ENCODE measurements at regions not wholly inside any gene's neighbourhood (a gene's known extent, or its start where the extent isn't known, plus 50 kb on each side); places are given as distances from the start of the nearest gene placed in this dataset.

GRCh38 chr14:30256627-30257026, 302.3 kb upstream of the G2E3 start:
- Histone ChIP-seq H3K27me3 (ENCODE audit: control insufficient read depth in 1 of 2, insufficient read depth in 1 of 2, low read length in 2 of 2) (no peaks in the 10 kb centered on the region), H3K9me3 (ENCODE audit: control insufficient read depth, low read length) (no peaks in the 10 kb centered on the region), H2AFZ (ENCODE audit: low read depth, low read length) (no peak overlapping the region), H3K36me3 (ENCODE audit: control insufficient read depth in 1 of 2, insufficient read depth in 2 of 2, low read depth in 1 of 2, low read length in 2 of 2) (no peaks in the 10 kb centered on the region), H2BK5ac (ENCODE audit: low read depth, low read length, poor library complexity, severe bottlenecking) (no peak overlapping the region), H3K18ac (ENCODE audit: low read depth in 1 of 2, low read length in 2 of 2) (no peak overlapping the region), H3K4me1 (ENCODE audit: control insufficient read depth, insufficient read depth, low read depth, low read length) (no peaks in the 10 kb centered on the region), H3K4me3 (ENCODE audit: insufficient read depth in 1 of 2, low read depth in 1 of 2, low read length in 2 of 2) (no peak overlapping the region), H3K4ac (ENCODE audit: low read depth in 1 of 2, low read length in 2 of 2) (no peak overlapping the region), H2BK120ac (ENCODE audit: low read depth, low read length) (no peak overlapping the region), H3K4me2 (ENCODE audit: low read length, poor library complexity, severe bottlenecking) (no peak overlapping the region), H2AK5ac (ENCODE audit: low read length, severe bottlenecking) (no peak overlapping the region), H3K79me1 (replicated peaks; ENCODE audit: low read length, poor library complexity, severe bottlenecking) (no peaks in the 10 kb centered on the region), H3K9ac (ENCODE audit: low read length) (no peak overlapping the region), H4K91ac (ENCODE audit: low read length) (no peak overlapping the region), H4K8ac (ENCODE audit: low read length) (no peak overlapping the region), H3K23ac (ENCODE audit: low read length in 2 of 2) (no peak overlapping the region), H3K27ac (ENCODE audit: low read length, poor library complexity, severe bottlenecking) (no peak overlapping the region), H2BK12ac (ENCODE audit: low read length in 2 of 2) (no peak overlapping the region), H2BK15ac (ENCODE audit: low read depth, poor library complexity, severe bottlenecking) (no peak overlapping the region), H3K14ac (ENCODE audit: low read length in 2 of 2) (no peak overlapping the region)
- WGBS = 97% methylated on average over 2 of the region's 2 CpGs
- DNase-seq = no peak

- Histone ChIP-seq H3K4me1 (ENCODE audit: control insufficient read depth, insufficient read depth, low read depth, low read length) (no peaks in the 10 kb centered on the region), H3K9ac (ENCODE audit: low read length) (no peak overlapping the region), H2AK5ac (ENCODE audit: low read length, severe bottlenecking) (no peak overlapping the region), H3K4me3 (ENCODE audit: insufficient read depth in 1 of 2, low read depth in 1 of 2, low read length in 2 of 2) (no peak overlapping the region), H2AFZ (ENCODE audit: low read depth, low read length) (no peak overlapping the region), H3K4me2 (ENCODE audit: low read length, poor library complexity, severe bottlenecking) (no peak overlapping the region), H3K18ac (ENCODE audit: low read depth in 1 of 2, low read length in 2 of 2) (no peak overlapping the region), H4K91ac (ENCODE audit: low read length) (no peak overlapping the region), H4K8ac (ENCODE audit: low read length) (no peak overlapping the region), H2BK15ac (ENCODE audit: low read depth, poor library complexity, severe bottlenecking) (no peak overlapping the region), H3K27me3 (ENCODE audit: control insufficient read depth in 1 of 2, insufficient read depth in 1 of 2, low read length in 2 of 2) (no peaks in the 10 kb centered on the region), H2BK12ac (ENCODE audit: low read length in 2 of 2) (no peak overlapping the region), H3K9me3 (ENCODE audit: control insufficient read depth, low read length) (no peaks in the 10 kb centered on the region), H3K27ac (ENCODE audit: low read length, poor library complexity, severe bottlenecking) (no peak overlapping the region), H2BK120ac (ENCODE audit: low read depth, low read length) (no peak overlapping the region), H3K36me3 (ENCODE audit: control insufficient read depth in 1 of 2, insufficient read depth in 2 of 2, low read depth in 1 of 2, low read length in 2 of 2) (no peaks in the 10 kb centered on the region), H2BK5ac (ENCODE audit: low read depth, low read length, poor library complexity, severe bottlenecking) (no peak overlapping the region), H3K23ac (ENCODE audit: low read length in 2 of 2) (no peak overlapping the region), H3K79me1 (replicated peaks; ENCODE audit: low read length, poor library complexity, severe bottlenecking) (no peaks in the 10 kb centered on the region), H3K14ac (ENCODE audit: low read length in 2 of 2) (no peak overlapping the region), H3K4ac (ENCODE audit: low read depth in 1 of 2, low read length in 2 of 2) (no peak overlapping the region)
- DNase-seq = no peak
- 76% methylated on average over 1 of the region's 1 CpG for WGBS
These were observed 300.9 kb upstream of the G2E3 start for GRCh38 chr14:30257946-30258661.

GRCh38 chr14:30260833-30261607, 297.9 kb upstream of the G2E3 start:
- no peak overlapping the region for H3K4me2 ChIP-seq (ENCODE audit: low read length, poor library complexity, severe bottlenecking)
- no peaks in the 10 kb centered on the region for H3K4me1 ChIP-seq (ENCODE audit: control insufficient read depth, insufficient read depth, low read depth, low read length)
- 79% methylated on average over 9 of the region's 9 CpGs for WGBS
- H2BK15ac ChIP-seq (ENCODE audit: low read depth, poor library complexity, severe bottlenecking) = no peak overlapping the region
- DNase-seq = no peak
- H2AFZ ChIP-seq (ENCODE audit: low read depth, low read length) = no peak overlapping the region
- H2BK5ac ChIP-seq (ENCODE audit: low read depth, low read length, poor library complexity, severe bottlenecking) = no peak overlapping the region
- H3K4ac ChIP-seq (ENCODE audit: low read depth in 1 of 2, low read length in 2 of 2) = no peak overlapping the region
- no peak overlapping the region for H3K14ac ChIP-seq (ENCODE audit: low read length in 2 of 2)
- H2AK5ac ChIP-seq (ENCODE audit: low read length, severe bottlenecking) = no peak overlapping the region
- no peak overlapping the region for H3K4me3 ChIP-seq (ENCODE audit: insufficient read depth in 1 of 2, low read depth in 1 of 2, low read length in 2 of 2)
- no peaks in the 10 kb centered on the region for H3K27me3 ChIP-seq (ENCODE audit: control insufficient read depth in 1 of 2, insufficient read depth in 1 of 2, low read length in 2 of 2)
- H3K79me1 ChIP-seq (replicated peaks; ENCODE audit: low read length, poor library complexity, severe bottlenecking) = no peaks in the 10 kb centered on the region
- H2BK12ac ChIP-seq (ENCODE audit: low read length in 2 of 2) = no peak overlapping the region
- no peak overlapping the region for H3K18ac ChIP-seq (ENCODE audit: low read depth in 1 of 2, low read length in 2 of 2)
- H3K9ac ChIP-seq (ENCODE audit: low read length) = no peak overlapping the region
- H3K36me3 ChIP-seq (ENCODE audit: control insufficient read depth in 1 of 2, insufficient read depth in 2 of 2, low read depth in 1 of 2, low read length in 2 of 2) = no peaks in the 10 kb centered on the region
- no peak overlapping the region for H3K27ac ChIP-seq (ENCODE audit: low read length, poor library complexity, severe bottlenecking)
- H4K8ac ChIP-seq (ENCODE audit: low read length) = no peak overlapping the region
- no peak overlapping the region for H3K23ac ChIP-seq (ENCODE audit: low read length in 2 of 2)
- H4K91ac ChIP-seq (ENCODE audit: low read length) = no peak overlapping the region
- no peak overlapping the region for H2BK120ac ChIP-seq (ENCODE audit: low read depth, low read length)
- no peaks in the 10 kb centered on the region for H3K9me3 ChIP-seq (ENCODE audit: control insufficient read depth, low read length)

- Histone ChIP-seq H2BK12ac (ENCODE audit: low read length in 2 of 2) (no peak overlapping the region), H3K27ac (ENCODE audit: low read length, poor library complexity, severe bottlenecking) (no peak overlapping the region), H3K4me3 (ENCODE audit: insufficient read depth in 1 of 2, low read depth in 1 of 2, low read length in 2 of 2) (no peak overlapping the region), H2BK120ac (ENCODE audit: low read depth, low read length) (no peak overlapping the region), H3K79me1 (replicated peaks; ENCODE audit: low read length, poor library complexity, severe bottlenecking) (no peaks in the 10 kb centered on the region), H4K91ac (ENCODE audit: low read length) (no peak overlapping the region), H3K14ac (ENCODE audit: low read length in 2 of 2) (no peak overlapping the region), H3K18ac (ENCODE audit: low read depth in 1 of 2, low read length in 2 of 2) (no peak overlapping the region), H2BK5ac (ENCODE audit: low read depth, low read length, poor library complexity, severe bottlenecking) (no peak overlapping the region), H3K9ac (ENCODE audit: low read length) (no peak overlapping the region), H3K27me3 (ENCODE audit: control insufficient read depth in 1 of 2, insufficient read depth in 1 of 2, low read length in 2 of 2) (no peaks in the 10 kb centered on the region), H3K9me3 (ENCODE audit: control insufficient read depth, low read length) (no peaks in the 10 kb centered on the region), H3K4me1 (ENCODE audit: control insufficient read depth, insufficient read depth, low read depth, low read length) (no peaks in the 10 kb centered on the region), H2AK5ac (ENCODE audit: low read length, severe bottlenecking) (no peak overlapping the region), H3K4me2 (ENCODE audit: low read length, poor library complexity, severe bottlenecking) (no peak overlapping the region), H3K4ac (ENCODE audit: low read depth in 1 of 2, low read length in 2 of 2) (no peak overlapping the region), H4K8ac (ENCODE audit: low read length) (no peak overlapping the region), H2BK15ac (ENCODE audit: low read depth, poor library complexity, severe bottlenecking) (no peak overlapping the region), H3K36me3 (ENCODE audit: control insufficient read depth in 1 of 2, insufficient read depth in 2 of 2, low read depth in 1 of 2, low read length in 2 of 2) (no peaks in the 10 kb centered on the region), H2AFZ (ENCODE audit: low read depth, low read length) (no peak overlapping the region), H3K23ac (ENCODE audit: low read length in 2 of 2) (no peak overlapping the region)
- DNase-seq = no peak
These were observed 294.8 kb upstream of the G2E3 start for GRCh38 chr14:30264161-30264560.
